Activated CD4-positive, alpha-beta T cell treated with anti-CD3 and anti-CD28 coated beads for 36 hours (primary cell): ENCODE measurements at regions not wholly inside any gene's neighbourhood (a gene's known extent, or its start where the extent isn't known, plus 50 kb on each side); places are given as distances from the start of the nearest gene placed in this dataset.
A peak's percentile ranks its signal among the peaks of the same experiment; 100 is the strongest.
"Not testable (repeated sequence)": the region's sequence is repeated elsewhere in the genome, so short reads cannot be mapped to it uniquely, and the experiment has no call there.

Experiments used
- ATAC-seq: fragments of 200-7000 bp; cut with Tn5 transposase; one replicate; pipeline ENCODE4 v1.10.0; 2021; ENCODE audit warnings: mild to moderate bottlenecking, moderate library complexity
- CTCF ChIA-PET: fragments of 350-600 bp; sonication (Branson Sonifier 250); formaldehyde crosslinking; loops from one replicate; lab custom pipeline; 2021; ENCODE audit warnings: antibody characterized with exemption; lab: Charles Lee
- POLR2A ChIA-PET: fragments of 350-600 bp; sonication (Branson Sonifier 250); formaldehyde crosslinking; loops from one replicate; lab custom pipeline; 2021; ENCODE audit warnings: antibody characterized with exemption, inconsistent platforms; lab: Charles Lee
- DNase-seq: peaks from one replicate; pipeline ENCODE4 v3.0.0-alpha.2; 2020
- H3K27ac Mint-ChIP-seq: one replicate; pipeline ENCODE4 v1.8.0; 2021; ENCODE audit warnings: mixed read lengths
- H3K27me3 Mint-ChIP-seq: one replicate; pipeline ENCODE4 v1.8.0; 2021; ENCODE audit warnings: mixed read lengths
- H3K36me3 Mint-ChIP-seq: one replicate; pipeline ENCODE4 v1.8.0; 2021; ENCODE audit warnings: low read depth, mixed read lengths
- H3K4me1 Mint-ChIP-seq: one replicate; pipeline ENCODE4 v1.8.0; 2021; ENCODE audit warnings: mixed read lengths
- H3K4me3 Mint-ChIP-seq: one replicate; pipeline ENCODE4 v1.8.0; 2021; ENCODE audit warnings: mild to moderate bottlenecking, moderate library complexity, mixed read lengths
- H3K9me3 Mint-ChIP-seq: one replicate; pipeline ENCODE4 v1.8.0; 2021; ENCODE audit warnings: low read depth, mixed read lengths
- intact Hi-C, 2 experiments: fragments of 100-400 bp; cut with DNase I in 1 of 2; cut with micrococcal nuclease in 1 of 2; formaldehyde crosslinking; loops; one replicate each; pipeline versions ENCODE4 v1.14.2 to v1.15.1; 2022 to 2024; cut with DNase I, micrococcal nuclease

DNA sequence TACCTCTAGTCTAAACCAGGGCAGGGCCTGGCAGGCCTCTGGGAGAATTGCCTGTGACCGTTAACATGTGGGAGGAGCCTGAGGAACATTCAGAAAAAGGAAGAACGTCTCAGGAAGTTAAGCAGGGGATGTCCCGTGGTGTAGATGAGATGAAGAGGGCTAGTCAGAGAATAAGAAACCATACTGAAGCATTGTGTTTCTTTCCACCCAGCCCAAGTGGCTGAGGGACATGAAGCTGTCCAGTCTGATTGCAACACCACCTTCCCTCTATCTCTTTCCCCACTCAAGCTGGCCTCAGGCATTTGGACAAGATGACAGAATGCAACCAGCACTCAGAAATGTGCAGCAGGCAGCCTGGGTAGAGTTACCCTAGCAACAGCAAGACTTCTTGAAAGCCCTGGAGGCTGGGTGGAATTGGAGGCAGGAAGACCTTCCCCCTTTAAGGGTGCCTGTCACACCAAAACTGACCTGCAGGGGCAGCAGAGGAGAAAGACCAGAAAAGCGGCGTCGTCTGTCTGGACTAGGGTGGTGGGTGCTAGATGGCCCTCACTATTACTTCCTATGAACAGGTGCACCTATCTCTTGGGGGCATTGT, 186.1 kb downstream of the UNC5CL start:
- DNase-seq (peak; percentile 37), ATAC-seq (peak; percentile 44)
- Mint-ChIP-seq H3K36me3 (no peaks in the 10 kb centered on the region), H3K27ac (peak overlapping the region; percentile 1), H3K9me3 (no peaks in the 10 kb centered on the region), H3K4me3 (no peak overlapping the region), H3K27me3 (peaks cover 2% of the 10 kb centered on the region), H3K4me1 (peaks cover 5% of the 10 kb centered on the region)
- ChIA-PET CTCF (interaction anchor here (0.7 to 1.0 kb wide), 2 partner anchors 58 to 1158 kb away, joined by 3 read pairs; no protein-coding TSS in a partner anchor), POLR2A (no interaction called here)
- intact Hi-C loops = no loop called here

DNA sequence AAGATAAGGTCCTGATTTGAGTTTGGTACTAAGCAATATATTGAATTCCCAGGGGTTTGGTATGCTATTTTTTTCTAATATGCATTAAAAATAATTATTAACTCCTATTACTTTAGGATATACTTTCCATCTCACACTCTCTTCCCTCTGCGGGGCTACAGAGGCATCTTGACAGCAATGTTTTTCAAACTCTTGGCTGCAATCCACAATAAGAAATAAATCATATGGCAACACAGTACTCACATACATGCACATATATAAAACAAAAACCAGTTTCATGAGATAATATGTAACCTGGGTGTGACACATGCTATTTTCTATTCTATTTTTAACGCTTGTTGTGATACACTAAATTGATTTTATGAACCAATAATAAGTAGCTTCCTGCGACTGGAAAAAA, 189.5 kb downstream of the UNC5CL start:
- intact Hi-C loops = loop anchor here in 1 of 2 experiments (10.0 kb wide), 1 partner anchor 865 kb away; no protein-coding TSS in a partner anchor
- ChIA-PET POLR2A (no interaction called here), CTCF (no interaction called here)
- ATAC-seq (no peak), DNase-seq (no peak)
- no peak overlapping the region for H3K4me3 Mint-ChIP-seq
- no peaks in the 10 kb centered on the region for H3K9me3 Mint-ChIP-seq
- H3K4me1 Mint-ChIP-seq = peaks cover 5% of the 10 kb centered on the region
- H3K36me3 Mint-ChIP-seq = no peaks in the 10 kb centered on the region
- no peak overlapping the region for H3K27ac Mint-ChIP-seq
- H3K27me3 Mint-ChIP-seq = peaks cover 8% of the 10 kb centered on the region

DNA sequence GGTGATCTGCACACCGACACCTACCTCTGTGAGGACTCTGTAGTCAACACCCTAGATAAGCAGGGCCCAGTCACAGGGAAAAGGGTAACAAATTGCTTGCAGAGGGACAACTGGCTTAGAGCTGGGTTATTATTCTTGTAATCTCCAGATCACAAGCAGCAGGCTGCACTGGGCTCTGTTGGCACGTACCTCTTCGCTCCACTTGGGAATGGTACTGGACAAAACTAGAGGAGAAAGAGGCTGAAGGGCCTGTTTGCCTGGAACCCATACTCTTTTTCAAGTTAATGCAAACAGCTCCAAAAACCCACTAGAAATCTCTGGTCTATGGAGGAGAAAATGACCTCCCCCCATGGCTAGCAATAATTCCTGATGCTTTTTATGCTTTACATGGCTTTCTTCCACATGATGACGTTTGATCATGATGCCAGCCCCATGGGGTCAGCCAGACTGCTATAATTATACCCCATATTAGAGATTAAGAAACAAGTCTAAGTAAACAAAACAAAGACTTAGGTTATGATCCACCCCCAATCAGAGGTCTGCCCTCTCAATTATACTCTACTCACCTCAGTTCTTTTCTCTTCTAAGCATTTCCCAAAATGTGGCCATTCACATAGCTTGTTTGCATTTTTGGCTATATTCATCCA, 190.0 kb downstream of the UNC5CL start:
- POLR2A ChIA-PET = no interaction called here
- intact Hi-C loops = loop anchor here in 1 of 2 experiments (10.0 kb wide), 1 partner anchor 864 kb away; no protein-coding TSS in a partner anchor
- no peak for DNase-seq

DNA sequence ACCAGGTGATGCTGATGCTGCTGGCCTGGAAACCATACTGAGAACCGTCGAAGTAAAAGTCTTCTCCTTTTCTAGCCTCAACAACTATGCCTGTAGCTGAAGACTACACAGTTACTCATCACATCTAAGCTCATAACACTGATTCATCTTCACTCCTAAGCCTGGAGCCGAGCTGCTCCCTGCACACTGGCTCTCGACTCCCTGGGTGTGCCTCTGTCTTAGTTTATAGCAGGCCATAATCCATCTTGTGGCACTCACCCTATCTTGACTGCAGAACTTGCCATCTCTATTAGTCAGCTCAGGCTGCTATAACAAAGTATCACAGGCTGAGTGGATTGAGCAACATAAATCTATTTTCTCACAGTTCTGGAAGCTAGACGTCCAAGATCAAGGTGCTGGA, 191.0 kb downstream of the UNC5CL start:
- DNase-seq (no peak), ATAC-seq (no peak)
- Mint-ChIP-seq H3K27ac (no peak overlapping the region), H3K4me1 (peaks cover 5% of the 10 kb centered on the region), H3K4me3 (no peak overlapping the region), H3K9me3 (no peaks in the 10 kb centered on the region), H3K27me3 (peaks cover 8% of the 10 kb centered on the region), H3K36me3 (no peaks in the 10 kb centered on the region)
- intact Hi-C loops = loop anchor here in 1 of 2 experiments (10.0 kb wide), 1 partner anchor 863 kb away; no protein-coding TSS in a partner anchor
- POLR2A ChIA-PET = no interaction called here
- CTCF ChIA-PET = no interaction called here

More for the DNA sequence above, 190.0 kb downstream of the UNC5CL start:
- H3K27ac Mint-ChIP-seq = no peak overlapping the region
- peaks cover 5% of the 10 kb centered on the region for H3K4me1 Mint-ChIP-seq
- CTCF ChIA-PET = no interaction called here
- H3K27me3 Mint-ChIP-seq = peaks cover 8% of the 10 kb centered on the region
- H3K4me3 Mint-ChIP-seq = no peak overlapping the region
- no peaks in the 10 kb centered on the region for H3K36me3 Mint-ChIP-seq
- no peaks in the 10 kb centered on the region for H3K9me3 Mint-ChIP-seq
- ATAC-seq = no peak

DNA sequence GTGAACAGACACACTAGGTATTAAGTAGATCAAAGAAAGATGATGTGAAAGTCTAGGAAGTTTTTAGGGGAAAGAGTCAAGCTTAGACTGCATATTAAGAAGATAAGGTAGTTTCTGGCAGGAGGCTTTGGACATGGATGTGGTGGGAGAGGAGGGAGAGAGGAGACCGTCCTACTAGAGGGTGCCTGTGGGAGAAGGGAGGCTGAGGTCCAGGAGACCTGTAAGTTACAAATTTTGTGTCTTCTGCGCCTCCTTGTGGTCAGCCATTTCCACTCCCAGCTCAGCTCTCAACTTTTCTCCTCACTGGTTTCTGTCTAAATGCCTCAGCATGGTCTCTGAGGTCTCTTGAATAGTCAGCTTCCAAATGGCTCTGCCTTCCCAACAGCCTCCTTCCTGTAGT, 193.5 kb downstream of the UNC5CL start:
- no peak overlapping the region for H3K4me3 Mint-ChIP-seq
- no peaks in the 10 kb centered on the region for H3K9me3 Mint-ChIP-seq
- H3K27ac Mint-ChIP-seq = no peak overlapping the region
- intact Hi-C loops = loop anchor here in 1 of 2 experiments (1.0 to 10.0 kb wide), 3 partner anchors 295 to 861 kb away; no protein-coding TSS in a partner anchor
- no peaks in the 10 kb centered on the region for H3K36me3 Mint-ChIP-seq
- CTCF ChIA-PET = interaction anchor here (0.6 to 1.0 kb wide), 7 partner anchors 20 to 1785 kb away, joined by 3 read pairs; no protein-coding TSS in a partner anchor
- POLR2A ChIA-PET = no interaction called here
- ATAC-seq (no peak), DNase-seq (peak; percentile 55)
- no peaks in the 10 kb centered on the region for H3K4me1 Mint-ChIP-seq
- H3K27me3 Mint-ChIP-seq = peaks cover 21% of the 10 kb centered on the region

DNA sequence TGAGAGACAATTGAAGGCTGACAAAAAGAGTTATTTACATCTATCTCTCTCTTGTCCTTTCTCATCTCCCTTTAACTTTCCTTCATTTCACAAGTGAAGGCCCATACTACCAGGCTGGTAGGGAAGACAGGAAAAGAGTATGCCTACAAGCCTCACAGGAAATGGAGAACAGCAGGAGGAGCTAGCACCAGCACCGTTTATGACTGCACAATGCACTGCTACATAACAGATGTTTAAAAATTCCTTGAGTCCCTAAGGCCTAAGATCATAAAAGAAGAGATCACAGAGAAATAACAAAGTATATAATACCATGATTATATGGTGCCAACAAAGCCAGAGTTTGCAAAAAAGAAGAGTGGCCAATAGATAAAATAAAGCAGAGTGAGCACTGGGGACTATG, 194.8 kb downstream of the UNC5CL start:
- ATAC-seq (no peak), DNase-seq (no peak)
- intact Hi-C loops = loop anchor here in 1 of 2 experiments (2.0 to 10.0 kb wide), 2 partner anchors 515 to 859 kb away; no protein-coding TSS in a partner anchor
- Mint-ChIP-seq H3K27ac (no peak overlapping the region), H3K4me3 (no peak overlapping the region), H3K4me1 (no peaks in the 10 kb centered on the region), H3K36me3 (no peaks in the 10 kb centered on the region), H3K27me3 (peaks cover 23% of the 10 kb centered on the region), H3K9me3 (no peaks in the 10 kb centered on the region)
- POLR2A ChIA-PET = no interaction called here
- CTCF ChIA-PET = interaction anchor here (1.1 kb wide), 1 partner anchor 515 kb away, joined by 4 read pairs; no protein-coding TSS in a partner anchor

DNA sequence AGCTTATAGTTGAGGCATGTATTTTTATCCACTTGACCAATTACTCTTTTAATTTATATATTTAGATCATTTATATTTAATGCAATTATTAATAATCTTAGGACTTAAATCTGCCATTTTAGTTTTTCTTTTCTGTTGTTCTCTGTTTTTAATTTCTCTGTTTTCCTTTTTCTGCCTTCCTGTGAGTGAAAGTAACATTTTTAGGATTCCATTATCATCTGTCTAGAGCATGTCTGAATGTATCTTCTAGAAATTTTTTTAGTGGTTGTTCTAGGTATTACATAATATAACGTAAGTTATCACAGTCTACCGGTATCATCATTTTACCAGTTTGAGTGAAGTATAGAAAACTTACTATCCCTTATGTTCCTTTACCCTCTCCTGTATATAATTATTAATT, 197.3 kb downstream of the UNC5CL start:
- Mint-ChIP-seq H3K4me1 (no peaks in the 10 kb centered on the region), H3K9me3 (no peaks in the 10 kb centered on the region), H3K4me3 (no peak overlapping the region), H3K27ac (no peak overlapping the region), H3K27me3 (peaks cover 20% of the 10 kb centered on the region), H3K36me3 (no peaks in the 10 kb centered on the region)
- intact Hi-C loops = loop anchor here in 1 of 2 experiments (10.0 kb wide), 1 partner anchor 857 kb away; no protein-coding TSS in a partner anchor
- DNase-seq = no peak
- no peak for ATAC-seq
- POLR2A ChIA-PET = no interaction called here
- CTCF ChIA-PET = no interaction called here

DNA sequence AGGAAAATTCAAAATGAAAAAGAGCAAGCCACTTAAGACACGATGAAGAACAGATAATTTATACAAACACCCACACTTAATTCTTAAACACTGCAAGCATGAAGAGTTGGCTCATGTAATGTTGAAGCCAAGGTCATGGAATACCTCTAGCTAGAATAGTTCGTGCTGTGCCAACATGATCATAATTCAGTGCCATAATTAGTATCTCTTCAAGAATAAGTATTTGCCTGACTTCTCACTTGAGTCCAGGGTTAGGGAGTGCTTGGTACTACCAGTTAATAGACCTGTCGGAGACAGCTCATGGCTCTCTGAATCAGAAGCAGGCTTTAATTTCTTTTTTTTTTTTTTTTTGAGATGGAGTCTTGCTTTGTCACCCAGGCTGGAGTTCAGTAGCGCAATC, 206.3 kb downstream of the UNC5CL start:
- no peaks in the 10 kb centered on the region for H3K36me3 Mint-ChIP-seq
- H3K4me1 Mint-ChIP-seq = no peaks in the 10 kb centered on the region
- DNase-seq = no peak
- intact Hi-C loops = no loop called here
- H3K27ac Mint-ChIP-seq = no peak overlapping the region
- peaks cover 24% of the 10 kb centered on the region for H3K27me3 Mint-ChIP-seq
- H3K9me3 Mint-ChIP-seq = no peaks in the 10 kb centered on the region
- H3K4me3 Mint-ChIP-seq = no peak overlapping the region
- ChIA-PET POLR2A (no interaction called here), CTCF (interaction anchor here (0.6 kb wide), 1 partner anchor 10 kb away, joined by 3 read pairs; no protein-coding TSS in a partner anchor)
- ATAC-seq = no peak

DNA sequence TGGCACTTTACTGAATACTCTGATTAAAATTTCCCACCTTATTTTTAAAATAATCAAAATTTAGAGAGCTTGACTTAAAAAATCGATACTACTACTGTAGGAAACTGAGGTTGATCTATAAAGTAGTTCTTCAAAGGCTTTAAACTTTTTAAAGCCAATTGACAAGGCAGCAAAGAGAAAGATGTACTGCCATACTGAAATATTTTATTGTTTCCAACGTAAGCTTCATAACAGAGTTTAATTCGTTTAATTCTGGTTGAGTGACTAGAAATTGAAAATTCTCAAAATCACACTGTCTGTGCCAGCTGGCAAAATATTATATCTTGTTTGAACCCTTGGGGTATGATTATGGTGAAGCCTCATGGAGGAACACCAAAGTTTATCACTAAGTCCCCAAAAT, 207.6 kb downstream of the UNC5CL start:
- Mint-ChIP-seq H3K4me1 (no peaks in the 10 kb centered on the region), H3K27me3 (peaks cover 22% of the 10 kb centered on the region), H3K27ac (no peak overlapping the region), H3K36me3 (no peaks in the 10 kb centered on the region), H3K9me3 (no peaks in the 10 kb centered on the region), H3K4me3 (no peak overlapping the region)
- CTCF ChIA-PET = no interaction called here
- POLR2A ChIA-PET = no interaction called here
- intact Hi-C loops = no loop called here
- DNase-seq (no peak), ATAC-seq (no peak)

DNA sequence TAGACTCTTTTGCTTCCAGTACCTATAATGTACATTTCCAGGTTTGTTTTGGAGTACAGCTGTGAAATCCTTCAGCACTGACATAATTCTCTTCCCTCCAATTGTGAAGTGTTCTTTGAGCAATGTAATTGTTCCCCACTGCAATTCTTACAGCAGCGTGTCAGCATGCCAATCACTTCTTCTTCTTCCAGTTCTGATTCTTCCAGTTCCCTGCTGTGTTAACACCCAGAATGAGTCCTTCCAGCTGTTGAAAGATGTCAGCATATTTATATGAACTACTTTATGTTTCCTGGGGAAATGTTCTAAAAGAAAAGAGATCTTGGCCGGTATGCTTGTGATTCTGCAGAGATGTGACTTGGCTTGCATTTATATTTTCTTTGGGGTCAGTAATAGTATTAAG, 213.9 kb downstream of the UNC5CL start:
- Mint-ChIP-seq H3K4me1 (no peaks in the 10 kb centered on the region), H3K9me3 (no peaks in the 10 kb centered on the region), H3K27ac (no peak overlapping the region), H3K36me3 (no peaks in the 10 kb centered on the region), H3K27me3 (peaks cover 9% of the 10 kb centered on the region), H3K4me3 (no peak overlapping the region)
- DNase-seq = no peak
- ATAC-seq = no peak
- ChIA-PET POLR2A (no interaction called here), CTCF (interaction anchor here (1.0 to 1.1 kb wide), 2 partner anchors 10 to 21 kb away, joined by 3 read pairs; no protein-coding TSS in a partner anchor)
- intact Hi-C loops = no loop called here

DNA sequence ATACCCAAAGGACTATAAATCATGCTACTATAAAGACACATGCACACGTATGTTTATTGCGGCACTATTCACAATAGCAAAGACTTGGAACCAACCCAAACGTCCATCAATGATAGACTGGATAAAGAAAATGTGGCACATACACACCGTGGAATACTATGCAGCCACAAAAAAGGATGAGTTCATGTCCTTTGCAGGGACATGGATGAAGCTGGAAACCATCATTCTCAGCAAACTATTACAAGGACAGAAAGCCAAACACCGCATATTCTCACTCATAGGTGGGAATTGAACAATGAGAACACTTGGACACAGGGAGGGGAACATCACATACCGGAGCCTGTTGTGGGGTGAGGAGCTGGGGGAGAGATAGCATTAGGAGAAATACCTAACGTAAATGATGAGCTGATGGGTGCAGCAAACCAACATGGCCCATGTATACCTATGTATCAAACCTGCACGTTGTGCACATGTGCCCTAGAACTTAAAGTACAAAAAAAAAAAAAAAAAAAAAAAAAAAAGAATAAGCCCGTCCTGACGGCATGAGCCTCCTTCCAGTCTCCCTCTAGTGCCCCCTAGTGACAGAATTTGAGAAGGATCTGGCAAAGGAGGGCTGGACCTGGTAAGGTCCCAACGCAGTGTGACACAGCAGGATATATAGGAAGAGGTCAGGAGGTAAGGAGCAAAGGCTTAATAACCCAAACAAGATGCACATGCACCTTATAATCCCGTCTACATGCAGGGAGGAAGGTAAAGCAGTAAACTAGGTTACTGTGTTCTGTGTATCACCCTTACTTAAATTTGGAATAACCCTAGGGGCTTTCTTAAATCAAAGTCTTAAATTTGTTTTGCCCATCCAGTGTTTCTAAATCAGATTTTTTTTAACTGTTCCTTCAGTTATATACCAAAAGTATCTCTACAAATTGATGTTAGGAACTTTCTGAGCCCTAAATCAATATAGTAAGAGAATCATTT, 214.8 kb downstream of the UNC5CL start:
- H3K27ac Mint-ChIP-seq, H3K4me1 Mint-ChIP-seq, H3K9me3 Mint-ChIP-seq, H3K27me3 Mint-ChIP-seq, H3K36me3 Mint-ChIP-seq, CTCF ChIA-PET, H3K4me3 Mint-ChIP-seq, POLR2A ChIA-PET: not testable (repeated sequence)
- DNase-seq (peak; percentile 56), ATAC-seq (peak; percentile 63)
- intact Hi-C loops = loop anchor here in 1 of 2 experiments (1.0 kb wide), 1 partner anchor 496 kb away; no protein-coding TSS in a partner anchor
